K562 (cell line): ENCODE measurements at regions not wholly inside any gene's neighbourhood (a gene's known extent, or its start where the extent isn't known, plus 50 kb on each side); places are given as distances from the start of the nearest gene placed in this dataset.

ENCODE experiments used
- ATAC-seq: fragments of 200-7000 bp; cut with Tn5 transposase; 3 replicates; pipeline ENCODE4 v1.9.1; 2020; ENCODE audit warnings: moderate library complexity
- BruUV-seq: library from RNA; stranded (reverse); fragments of 400-500 nt; replicated peaks from 2 replicates; lab custom pipeline; 2021; lab: Mats Ljungman, UMichigan
- CTCF ChIA-PET: fragments of 300-600 bp; formaldehyde crosslinking; extraction: SDS; loops from one replicate; lab custom pipeline; 2021; ENCODE audit warnings: low intra/inter-chr PET ratio; lab: Yijun Ruan, JAX
- POLR2A ChIA-PET: fragments of 300-600, 350-650 bp; sonication (Branson Sonifier 250); formaldehyde crosslinking; extraction: SDS; loops from one replicate; lab custom pipeline; 2021; ENCODE audit warnings: antibody characterized with exemption, inconsistent platforms; lab: Yijun Ruan, JAX
- DNase-seq, 4 experiments: peaks; one replicate each; pipeline versions ENCODE4 v3.0.0 to v3.0.0-alpha.2; 2011 to 2018; ENCODE audit warnings: low spot score in 3 of 4, mixed read lengths in 3 of 4; ENCODE audit errors: extremely low read depth in 1 of 4
- FAIRE-seq: peaks from 2 replicates; lab custom pipeline; 2011; peaks lifted over from hg19 to GRCh38; lab: Jason Lieb, UNC
- H2AFZ ChIP-seq: 2 replicates; pipeline ENCODE4 v1.6.0; 2011; ENCODE audit warnings: low read depth, low read length, control low read depth, inconsistent platforms
- H3K27ac ChIP-seq: fragments of 200-600 bp; 3 replicates; pipeline ENCODE4 v1.8.0; 2011; ENCODE audit warnings: low read depth, mild to moderate bottlenecking, control low read depth, inconsistent platforms, low read length, moderate library complexity, mixed read lengths; ENCODE audit errors: extremely low read depth
- H3K27me3 ChIP-seq, 2 experiments: fragments of 300-600 bp in 1 of 2; 2 replicates in 1 of 2; 3 replicates in 1 of 2; pipeline versions ENCODE4 v1.6.0 to v1.8.0; 2011; ENCODE audit warnings: inconsistent platforms in 2 of 2, low read length in 2 of 2, mild to moderate bottlenecking in 1 of 2, mixed read lengths in 1 of 2, moderate library complexity in 1 of 2; ENCODE audit not compliant: control insufficient read depth in 2 of 2, insufficient read depth in 2 of 2
- H3K36me3 ChIP-seq: fragments of 300-600 bp; 3 replicates; pipeline ENCODE4 v1.8.0; 2011; ENCODE audit warnings: mild to moderate bottlenecking, low read length, inconsistent platforms; ENCODE audit not compliant: control insufficient read depth, insufficient read depth
- H3K4me1 ChIP-seq, 2 experiments: fragments of 200-600 bp in 1 of 2; replicated peaks in 1 of 2; 2 replicates in 1 of 2; 3 replicates in 1 of 2; pipeline versions ENCODE4 v1.5.1 to v1.8.0; 2011; ENCODE audit warnings: inconsistent platforms in 2 of 2, low read length in 2 of 2, mild to moderate bottlenecking in 1 of 2, mixed read lengths in 1 of 2, moderate library complexity in 1 of 2; ENCODE audit not compliant: control insufficient read depth in 2 of 2, insufficient read depth in 2 of 2
- H3K4me2 ChIP-seq: 2 replicates; pipeline ENCODE4 v1.6.1; 2011; ENCODE audit warnings: low read length, control low read depth, inconsistent platforms, mixed read lengths; ENCODE audit not compliant: insufficient read depth
- H3K4me3 ChIP-seq: fragments of 200-600 bp; sonication (generic), shearing (Covaris generic); 2 replicates; pipeline ENCODE4 v1.5.1; 2016; ENCODE audit warnings: control low read depth, inconsistent platforms
- H3K79me2 ChIP-seq: fragments of 200-600 bp; 3 replicates; pipeline ENCODE4 v1.8.0; 2011; ENCODE audit warnings: low read length, inconsistent platforms; ENCODE audit not compliant: control insufficient read depth, insufficient read depth
- H3K9ac ChIP-seq, 2 experiments: 2 replicates each; pipeline versions ENCODE4 v1.6.0 to v1.6.1; 2011; ENCODE audit warnings: low read depth in 2 of 2, low read length in 2 of 2, control low read depth in 1 of 2, inconsistent platforms in 1 of 2, mild to moderate bottlenecking in 1 of 2, mixed read lengths in 1 of 2; ENCODE audit not compliant: insufficient read depth in 1 of 2
- H3K9me1 ChIP-seq: one replicate; pipeline ENCODE4 v1.6.0; 2011; ENCODE audit warnings: inconsistent platforms, mild to moderate bottlenecking, low read length, moderate library complexity; ENCODE audit not compliant: control insufficient read depth, insufficient read depth
- H3K9me3 ChIP-seq: replicated peaks from 2 replicates; pipeline ENCODE4 v1.5.1; 2011; ENCODE audit warnings: low read depth, low read length, inconsistent platforms; ENCODE audit not compliant: control insufficient read depth, insufficient read depth
- H4K20me1 ChIP-seq: replicated peaks from 2 replicates; pipeline ENCODE4 v1.6.1; 2011; ENCODE audit warnings: low read length, inconsistent platforms, mixed read lengths; ENCODE audit not compliant: control insufficient read depth, insufficient read depth
- ATF7 ChIP-seq: fragments of 450-650 bp; IDR thresholded peaks from 2 replicates; pipeline ENCODE4 v1.7.1; 2014; ENCODE audit warnings: mild to moderate bottlenecking, moderate library complexity
- CAMTA2 ChIP-seq: fragments of 250-450 bp; sonication (Bioruptor Pico); conservative IDR thresholded peaks from 2 replicates; pipeline ENCODE4 v1.5.1; 2022
- CBX3 ChIP-seq, 2 experiments: IDR thresholded peaks; 1 replicate in 1 of 2; 2 replicates in 1 of 2; pipeline ENCODE4 v1.6.1; 2012; ENCODE audit warnings: inconsistent platforms in 2 of 2, low read length in 2 of 2, borderline replicate concordance in 1 of 2, control low read depth in 1 of 2
- CHD4 ChIP-seq: fragments of 200-600 bp; sonication (generic); IDR thresholded peaks from 3 replicates; pipeline ENCODE4 v1.6.1; 2012; ENCODE audit warnings: low read depth, mild to moderate bottlenecking, mixed read lengths, low read length, inconsistent platforms; ENCODE audit not compliant: insufficient read depth, insufficient replicate concordance, poor library complexity, severe bottlenecking
- DPF2 ChIP-seq: fragments of 450-650 bp; IDR thresholded peaks from 2 replicates; pipeline ENCODE4 v1.6.1; 2016
- ELF4 ChIP-seq: fragments of 450-650 bp; formaldehyde crosslinking; IDR thresholded peaks from 2 replicates; pipeline ENCODE4 v1.4.0; 2022; ENCODE audit warnings: missing genetic modification characterization
- PCBP2 ChIP-seq: fragments of 200-400 bp; formaldehyde crosslinking; IDR thresholded peaks from 2 replicates; pipeline ENCODE4 v1.6.1; 2018; ENCODE audit warnings: low read length, low read depth, mild to moderate bottlenecking, moderate library complexity; ENCODE audit not compliant: poor library complexity, severe bottlenecking
- SNRNP70 ChIP-seq: fragments of 200-400 bp; formaldehyde crosslinking; optimal IDR thresholded peaks from 2 replicates; pipeline ENCODE3; 2017; ENCODE audit warnings: low read depth, low read length
- SREBF1 ChIP-seq: fragments of 150-350 bp; IDR thresholded peaks from 2 replicates; pipeline ENCODE4 v1.6.1; 2014; ENCODE audit warnings: antibody characterized with exemption, low read depth, low read length, borderline replicate concordance
- ZNF395 ChIP-seq: fragments of 200-800 bp; sonication (Bioruptor generic); IDR thresholded peaks from 2 replicates; pipeline ENCODE4 v1.6.1; 2017; ENCODE audit warnings: missing genetic modification characterization, missing compliant biosample characterization
- ZNF780A ChIP-seq: fragments of 250-450 bp; sonication (Bioruptor Pico); IDR thresholded peaks from 2 replicates; pipeline ENCODE4 v1.5.0; 2021; ENCODE audit warnings: mild to moderate bottlenecking
- ZNF79 ChIP-seq: fragments of 250-450 bp; sonication (Bioruptor Pico); IDR thresholded peaks from 2 replicates; pipeline ENCODE4 v1.4.0; 2020; ENCODE audit warnings: low read depth, mild to moderate bottlenecking, moderate library complexity
- WGBS: fragments of 100-300 bp; shearing (Covaris generic); methylation state at CpG from one replicate; pipeline ENCODE4 v1.1.6; 2016; ENCODE audit warnings: low coverage, mixed read lengths; ENCODE audit not compliant: insufficient coverage; ENCODE audit errors: missing lambda C conversion rate; 5-methylcytosine and 5-hydroxymethylcytosine counted together
- in situ Hi-C: fragments of 300-500 bp; cut with MboI; formaldehyde crosslinking; loops from 4 replicates; pipeline ENCODE4 v1.15.0; 2018; ENCODE audit warnings: inconsistent platforms, mixed read lengths
- intact Hi-C: fragments of 100-400 bp; cut with micrococcal nuclease; formaldehyde crosslinking; loops from 2 replicates; pipeline ENCODE4 v1.14.2; 2022

- ChIA-PET CTCF (no interaction called here), POLR2A (no interaction called here)
- no peaks in the 10 kb centered on the region for H3K9me3 ChIP-seq
- H2AFZ ChIP-seq, result no peak overlapping the region
- intact Hi-C loops, result no loop called here
- H3K4me3 ChIP-seq, result no peak overlapping the region
- BruUV-seq, result no TSS peak
- in situ Hi-C loops, result no loop called here
- H3K36me3 ChIP-seq, result no peaks in the 10 kb centered on the region
- TF ChIP-seq ATF7 (no peak), ZNF395 (CRISPR knock-in tag) (no peak), CBX3 (IDR thresholded peaks at IDR 0.05; ENCODE audit: borderline replicate concordance in 1 of 2, low read length in 2 of 2) (no peak), SREBF1 (no peak), CHD4 (no peak), ELF4 (CRISPR knock-in tag) (no peak), DPF2 (no peak), PCBP2 (no peak), ZNF79 (no peak), ZNF780A (no peak), CAMTA2 (CRISPR knock-in tag) (no peak), SNRNP70 (no peak)
- FAIRE-seq, result no peak
- H3K4me2 ChIP-seq, result no peak overlapping the region
- no peak overlapping the region for H3K27ac ChIP-seq
- 2% methylated on average over 5 of the region's 5 CpGs for WGBS
- no peaks in the 10 kb centered on the region for H3K27me3 ChIP-seq
- no peak for ATAC-seq
- H4K20me1 ChIP-seq, result no peaks in the 10 kb centered on the region
- H3K4me1 ChIP-seq, result no peaks in the 10 kb centered on the region
- H3K9me1 ChIP-seq, result no peaks in the 10 kb centered on the region
- no peaks in the 10 kb centered on the region for H3K79me2 ChIP-seq
- DNase-seq, result no peak
- H3K9ac ChIP-seq, result no peak overlapping the region
These were observed 245.6 kb upstream of the FERD3L start for GRCh38 chr7:19390795-19391194.
